ENCODE measurements at regions not wholly inside any gene's neighbourhood (a gene's known extent, or its start where the extent isn't known, plus 50 kb on each side); places are given as distances from the start of the nearest gene placed in this dataset.

DNA sequence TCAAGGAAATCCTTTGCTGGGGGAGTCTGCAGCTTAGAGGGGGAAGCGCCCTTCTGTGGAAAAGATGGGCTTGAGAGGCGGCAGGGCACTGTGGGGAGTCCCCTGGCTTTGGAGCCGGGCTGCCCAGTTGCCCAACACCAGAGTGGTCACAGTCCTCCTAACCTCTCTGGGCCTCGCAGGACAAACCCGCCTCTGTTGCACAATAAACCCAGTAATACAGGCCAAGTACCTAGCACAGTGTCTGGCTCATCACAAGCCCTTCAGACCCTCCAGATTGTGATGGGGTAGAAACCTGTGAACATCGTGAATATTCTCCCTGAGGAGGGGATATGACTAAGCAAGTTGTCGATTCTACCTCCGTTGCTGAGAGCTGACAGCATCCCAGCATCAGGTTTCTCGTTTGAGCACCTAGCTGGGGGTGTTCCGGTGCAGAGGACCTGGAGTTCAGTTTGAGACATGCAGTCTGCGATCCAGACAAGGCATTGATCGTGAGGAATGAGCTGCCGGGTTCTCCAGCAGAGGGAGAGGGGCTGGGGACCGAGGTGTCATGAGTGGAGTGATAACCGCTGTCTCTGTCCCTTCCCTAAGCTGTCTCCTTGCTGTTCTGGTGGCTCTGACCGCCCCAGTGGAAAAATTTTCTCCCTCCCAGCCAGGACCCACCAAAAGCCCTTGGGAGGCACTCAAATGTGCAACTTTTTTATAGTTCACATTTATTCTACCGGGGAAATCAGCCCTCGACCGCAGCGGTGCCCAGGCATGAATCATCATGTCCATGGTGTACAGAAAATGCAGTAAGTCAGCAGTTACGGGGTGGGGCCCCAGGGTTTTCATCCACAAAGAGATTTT lies 161.9 kb downstream of the WSCD1 start:
- in situ Hi-C loops (cut with MboI; ENCODE audit: low sequenced_read_pairs, unreplicated experiment), result no loop called here
- TF ChIP-seq, protein P1, sequence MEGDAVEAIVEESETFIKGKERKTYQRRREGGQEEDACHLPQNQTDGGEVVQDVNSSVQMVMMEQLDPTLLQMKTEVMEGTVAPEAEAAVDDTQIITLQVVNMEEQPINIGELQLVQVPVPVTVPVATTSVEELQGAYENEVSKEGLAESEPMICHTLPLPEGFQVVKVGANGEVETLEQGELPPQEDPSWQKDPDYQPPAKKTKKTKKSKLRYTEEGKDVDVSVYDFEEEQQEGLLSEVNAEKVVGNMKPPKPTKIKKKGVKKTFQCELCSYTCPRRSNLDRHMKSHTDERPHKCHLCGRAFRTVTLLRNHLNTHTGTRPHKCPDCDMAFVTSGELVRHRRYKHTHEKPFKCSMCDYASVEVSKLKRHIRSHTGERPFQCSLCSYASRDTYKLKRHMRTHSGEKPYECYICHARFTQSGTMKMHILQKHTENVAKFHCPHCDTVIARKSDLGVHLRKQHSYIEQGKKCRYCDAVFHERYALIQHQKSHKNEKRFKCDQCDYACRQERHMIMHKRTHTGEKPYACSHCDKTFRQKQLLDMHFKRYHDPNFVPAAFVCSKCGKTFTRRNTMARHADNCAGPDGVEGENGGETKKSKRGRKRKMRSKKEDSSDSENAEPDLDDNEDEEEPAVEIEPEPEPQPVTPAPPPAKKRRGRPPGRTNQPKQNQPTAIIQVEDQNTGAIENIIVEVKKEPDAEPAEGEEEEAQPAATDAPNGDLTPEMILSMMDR (IDR thresholded peaks at IDR 0.05; ENCODE audit: borderline replicate concordance, control extremely low read depth, extremely low read depth, insufficient read depth, missing control alignments), result no peak
- no peak for DNase-seq (ENCODE audit: low spot score)

DNA sequence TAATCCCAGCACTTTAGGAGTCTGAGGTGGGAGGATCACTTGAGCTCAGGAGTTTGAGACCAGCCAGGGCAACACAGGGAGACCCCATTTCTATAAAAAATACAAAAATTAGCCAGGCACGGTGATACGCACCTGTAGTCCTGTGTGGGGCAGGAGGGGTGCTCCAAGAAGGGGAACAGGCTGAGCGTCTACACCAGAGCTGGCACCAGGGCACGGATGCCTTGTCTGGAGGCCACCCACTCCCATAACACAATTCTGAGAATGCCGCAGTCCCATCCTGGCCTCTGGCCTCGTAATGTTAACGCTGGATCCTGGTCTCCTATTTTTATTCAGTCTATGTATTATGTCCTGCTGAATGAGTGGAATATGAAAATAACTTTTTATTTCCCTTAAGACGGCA lies 161.3 kb downstream of the WSCD1 start:
- TF ChIP-seq, protein P1 (IDR thresholded peaks at IDR 0.05; ENCODE audit: borderline replicate concordance, control extremely low read depth, extremely low read depth, insufficient read depth, missing control alignments), result no peak
- in situ Hi-C loops (cut with MboI; ENCODE audit: low sequenced_read_pairs, unreplicated experiment), result no loop called here
- DNase-seq (ENCODE audit: low spot score), result no peak

DNA sequence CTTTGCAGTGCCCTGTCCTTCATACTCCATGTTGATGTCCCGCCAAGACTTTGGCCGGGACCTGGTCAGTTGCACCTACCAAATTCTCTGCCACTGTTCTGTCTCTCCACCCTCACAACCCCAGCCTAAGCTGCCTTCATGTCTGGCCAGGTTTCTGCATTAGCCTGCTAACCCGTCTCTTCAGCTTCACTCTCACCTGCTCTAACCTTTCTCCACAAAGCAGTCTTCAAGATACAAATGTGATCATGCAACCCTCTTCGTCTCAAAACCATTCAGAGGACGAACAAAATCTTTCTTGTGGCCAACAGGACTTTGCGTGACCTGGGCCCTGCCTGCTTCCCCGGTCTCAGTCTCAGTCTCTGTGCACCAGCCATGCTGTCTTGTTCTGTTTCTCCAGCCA lies 148.2 kb downstream of the WSCD1 start:
- in situ Hi-C loops (cut with MboI; ENCODE audit: low sequenced_read_pairs, unreplicated experiment), result no loop called here
- no peak for DNase-seq (ENCODE audit: low spot score)
- TF ChIP-seq, protein P1 (IDR thresholded peaks at IDR 0.05; ENCODE audit: borderline replicate concordance, control extremely low read depth, extremely low read depth, insufficient read depth, missing control alignments), result no peak

DNA sequence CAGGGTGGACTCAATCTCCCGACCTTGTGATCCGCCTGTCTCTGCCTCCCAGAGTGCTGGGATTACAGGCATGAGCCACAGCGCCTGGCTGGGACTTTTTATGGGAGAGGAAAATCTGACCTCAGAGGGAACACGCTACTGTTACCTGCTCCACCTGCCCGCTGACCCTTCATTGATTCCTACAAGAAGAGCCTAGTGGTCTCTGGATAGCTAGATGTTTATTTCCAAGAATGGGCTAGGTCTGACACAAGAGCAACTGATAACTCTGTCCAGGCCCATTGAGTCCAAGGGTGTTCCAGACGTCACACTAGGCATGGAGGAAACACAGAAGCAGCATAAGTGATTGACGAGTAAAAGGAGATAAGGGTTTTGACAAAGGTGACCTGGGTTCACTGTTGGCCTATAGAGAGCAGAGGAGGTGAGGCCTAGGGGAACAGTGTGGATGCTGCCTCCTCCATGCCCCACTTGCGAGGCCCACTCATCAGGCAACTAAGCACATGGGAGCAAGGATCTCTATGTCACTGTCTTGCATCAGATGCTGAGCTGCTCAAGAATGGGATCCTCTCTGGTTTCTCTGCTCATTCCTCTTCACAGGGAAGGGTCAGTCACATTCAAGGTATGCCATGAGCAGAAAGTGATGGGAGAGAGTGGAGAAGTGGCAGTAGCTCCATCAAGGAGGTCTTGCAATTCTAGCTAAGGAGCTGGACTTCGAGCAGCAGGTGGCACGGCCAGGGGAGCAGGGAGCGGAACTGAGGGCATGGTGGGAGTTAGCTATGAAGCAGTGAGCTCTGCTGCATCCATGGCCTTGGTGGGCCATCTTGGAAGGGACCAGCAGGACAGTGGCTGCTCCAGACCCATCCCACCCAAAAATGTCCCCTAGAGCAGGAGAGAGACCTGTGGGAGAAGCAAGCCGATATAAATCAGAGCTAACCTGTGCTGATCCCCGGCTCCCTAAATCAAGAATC lies 145.2 kb downstream of the WSCD1 start:
- TF ChIP-seq, protein P1 (IDR thresholded peaks at IDR 0.05; ENCODE audit: borderline replicate concordance, control extremely low read depth, extremely low read depth, insufficient read depth, missing control alignments), result no peak
- in situ Hi-C loops (cut with MboI; ENCODE audit: low sequenced_read_pairs, unreplicated experiment), result no loop called here
- DNase-seq (ENCODE audit: low spot score), result no peak

DNA sequence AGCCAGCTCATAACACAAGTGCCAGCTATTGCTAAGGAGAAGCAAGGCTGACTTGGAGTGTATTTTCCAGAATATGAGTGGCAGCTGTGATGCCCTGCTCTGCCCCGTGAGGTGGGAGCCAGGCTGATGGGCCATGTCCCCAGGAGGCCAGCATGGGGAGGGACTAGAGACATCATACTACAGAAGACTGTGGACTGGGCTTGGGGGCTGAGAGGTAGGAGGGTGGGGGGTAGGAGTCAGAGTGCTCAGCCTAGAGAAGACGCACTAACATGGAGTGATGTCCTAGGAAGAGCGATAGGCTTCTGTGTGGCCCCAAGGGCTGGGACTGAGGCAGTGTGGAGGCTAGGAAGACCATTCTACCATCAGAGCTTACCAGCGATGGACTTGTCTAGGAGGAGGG lies 143.7 kb downstream of the WSCD1 start:
- TF ChIP-seq, protein P1 (IDR thresholded peaks at IDR 0.05; ENCODE audit: borderline replicate concordance, control extremely low read depth, extremely low read depth, insufficient read depth, missing control alignments), result no peak
- in situ Hi-C loops (cut with MboI; ENCODE audit: low sequenced_read_pairs, unreplicated experiment), result no loop called here
- no peak for DNase-seq (ENCODE audit: low spot score)

DNA sequence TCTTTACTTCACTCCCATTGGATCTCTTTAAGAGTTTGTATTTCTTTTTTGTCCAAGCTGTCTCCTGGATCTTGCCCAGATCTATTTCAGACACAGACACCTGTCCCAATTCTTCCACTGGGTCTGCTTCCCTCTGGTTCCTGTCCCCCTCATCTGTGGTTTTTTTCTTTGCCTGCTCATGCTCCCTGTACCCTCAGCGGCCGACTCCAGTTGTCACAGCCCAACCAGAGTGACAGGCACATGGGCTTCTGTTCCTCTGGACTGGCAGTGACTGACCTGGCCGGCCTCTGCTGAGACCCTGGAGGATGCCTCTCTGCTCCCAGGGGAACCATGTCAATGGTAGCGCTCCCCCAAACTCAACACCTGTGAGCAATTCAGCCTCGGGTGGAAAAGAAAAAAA lies 142.6 kb downstream of the WSCD1 start:
- DNase-seq (ENCODE audit: low spot score), result no peak
- TF ChIP-seq, protein P1 (IDR thresholded peaks at IDR 0.05; ENCODE audit: borderline replicate concordance, control extremely low read depth, extremely low read depth, insufficient read depth, missing control alignments), result no peak
- in situ Hi-C loops (cut with MboI; ENCODE audit: low sequenced_read_pairs, unreplicated experiment), result no loop called here
